Smooth muscle cell (in vitro differentiated cells): ENCODE measurements at regions not wholly inside any gene's neighbourhood (a gene's known extent, or its start where the extent isn't known, plus 50 kb on each side); places are given as distances from the start of the nearest gene placed in this dataset.

Experiments used
- DNase-seq: peaks from one replicate; lab custom pipeline; 2025; ENCODE audit not compliant: unreplicated experiment; lab: John Stamatoyannopoulos, UW
- H2AFZ ChIP-seq: fragments of 200-600 bp; sonication (generic); 2 replicates; pipeline ENCODE4 v1.6.0; 2016; ENCODE audit warnings: antibody characterized with exemption, low read depth, mild to moderate bottlenecking
- H3F3A ChIP-seq: fragments of 200-600 bp; sonication (generic); 2 replicates; pipeline ENCODE4 v1.6.0; 2017; ENCODE audit warnings: antibody characterized with exemption, low read depth
- H3K27ac ChIP-seq: fragments of 200-600 bp; sonication (generic); 2 replicates; pipeline ENCODE4 v1.5.1; 2016; ENCODE audit warnings: low read depth, mild to moderate bottlenecking
- H3K27me3 ChIP-seq: fragments of 200-600 bp; sonication (generic); 2 replicates; pipeline ENCODE4 v1.6.1; 2016; ENCODE audit warnings: low read depth, mild to moderate bottlenecking
- H3K36me3 ChIP-seq: fragments of 200-600 bp; sonication (generic); 2 replicates; pipeline ENCODE4 v1.5.1; 2016; ENCODE audit warnings: low read depth
- H3K4me1 ChIP-seq: fragments of 200-600 bp; sonication (generic); 2 replicates; pipeline ENCODE4 v1.5.1; 2016; ENCODE audit warnings: low read depth
- H3K4me2 ChIP-seq: fragments of 200-600 bp; sonication (generic); 2 replicates; pipeline ENCODE4 v1.6.0; 2016; ENCODE audit warnings: mild to moderate bottlenecking
- H3K4me3 ChIP-seq: fragments of 200-600 bp; sonication (generic); 2 replicates; pipeline ENCODE4 v1.5.1; 2016; ENCODE audit warnings: mild to moderate bottlenecking
- H3K79me2 ChIP-seq: fragments of 200-600 bp; sonication (generic); 2 replicates; pipeline ENCODE4 v1.6.0; 2016; ENCODE audit warnings: low read depth, mild to moderate bottlenecking
- H3K9ac ChIP-seq: fragments of 200-600 bp; sonication (generic); 2 replicates; pipeline ENCODE4 v1.6.0; 2016; ENCODE audit warnings: low read depth
- H3K9me3 ChIP-seq: fragments of 200-600 bp; sonication (generic); replicated peaks from 2 replicates; pipeline ENCODE4 v1.5.1; 2016; ENCODE audit warnings: low read depth
- H4K20me1 ChIP-seq: fragments of 200-600 bp; sonication (generic); 2 replicates; pipeline ENCODE4 v1.6.0; 2016; ENCODE audit warnings: low read depth
- WGBS: methylation state at CpG from one replicate; pipeline ENCODE4 v1.1.7; 2016; ENCODE audit warnings: low lambda C conversion rate; 5-methylcytosine and 5-hydroxymethylcytosine counted together
- TF ChIP-seq, protein P1 (sequence below): fragments of 200-600 bp; sonication (generic); IDR thresholded peaks from 2 replicates; pipeline ENCODE4 v1.5.1; 2017; ENCODE audit warnings: borderline replicate concordance, mild to moderate bottlenecking, antibody characterized with exemption; ENCODE audit not compliant: insufficient read depth, poor library complexity, severe bottlenecking

DNA sequence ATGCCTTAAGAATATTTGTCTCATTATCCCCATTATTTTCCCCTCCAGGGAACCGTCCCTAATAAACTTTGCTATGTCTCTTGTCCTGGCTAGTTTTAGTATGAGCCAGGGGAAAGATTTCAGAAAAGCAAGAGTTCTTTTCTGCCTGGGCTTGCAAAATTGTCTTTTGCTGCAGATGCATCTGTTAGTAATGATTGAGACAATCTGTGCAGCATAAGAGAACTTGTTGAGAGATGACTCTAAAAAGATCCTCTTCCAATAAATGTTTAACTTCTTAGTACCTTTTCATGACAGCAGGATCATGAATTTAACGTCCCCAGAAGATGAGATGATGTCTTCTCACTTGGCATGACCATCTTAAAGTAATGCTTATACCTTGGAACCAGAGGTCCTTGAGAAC lies 172.5 kb upstream of the CREB1 start:
- no peaks in the 10 kb centered on the region for H3K4me1 ChIP-seq
- no peak overlapping the region for H3K27ac ChIP-seq
- 74% methylated on average over 2 of the region's 2 CpGs for WGBS
- no peaks in the 10 kb centered on the region for H3F3A ChIP-seq
- H3K4me3 ChIP-seq: no peak overlapping the region
- H3K4me2 ChIP-seq: no peak overlapping the region
- DNase-seq: no peak
- no peaks in the 10 kb centered on the region for H3K27me3 ChIP-seq
- TF ChIP-seq, protein P1, sequence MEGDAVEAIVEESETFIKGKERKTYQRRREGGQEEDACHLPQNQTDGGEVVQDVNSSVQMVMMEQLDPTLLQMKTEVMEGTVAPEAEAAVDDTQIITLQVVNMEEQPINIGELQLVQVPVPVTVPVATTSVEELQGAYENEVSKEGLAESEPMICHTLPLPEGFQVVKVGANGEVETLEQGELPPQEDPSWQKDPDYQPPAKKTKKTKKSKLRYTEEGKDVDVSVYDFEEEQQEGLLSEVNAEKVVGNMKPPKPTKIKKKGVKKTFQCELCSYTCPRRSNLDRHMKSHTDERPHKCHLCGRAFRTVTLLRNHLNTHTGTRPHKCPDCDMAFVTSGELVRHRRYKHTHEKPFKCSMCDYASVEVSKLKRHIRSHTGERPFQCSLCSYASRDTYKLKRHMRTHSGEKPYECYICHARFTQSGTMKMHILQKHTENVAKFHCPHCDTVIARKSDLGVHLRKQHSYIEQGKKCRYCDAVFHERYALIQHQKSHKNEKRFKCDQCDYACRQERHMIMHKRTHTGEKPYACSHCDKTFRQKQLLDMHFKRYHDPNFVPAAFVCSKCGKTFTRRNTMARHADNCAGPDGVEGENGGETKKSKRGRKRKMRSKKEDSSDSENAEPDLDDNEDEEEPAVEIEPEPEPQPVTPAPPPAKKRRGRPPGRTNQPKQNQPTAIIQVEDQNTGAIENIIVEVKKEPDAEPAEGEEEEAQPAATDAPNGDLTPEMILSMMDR: no peak
- H3K79me2 ChIP-seq: no peaks in the 10 kb centered on the region
- H3K9me3 ChIP-seq: no peaks in the 10 kb centered on the region
- H3K9ac ChIP-seq: no peak overlapping the region
- no peaks in the 10 kb centered on the region for H4K20me1 ChIP-seq
- no peaks in the 10 kb centered on the region for H3K36me3 ChIP-seq
- no peak overlapping the region for H2AFZ ChIP-seq

DNA sequence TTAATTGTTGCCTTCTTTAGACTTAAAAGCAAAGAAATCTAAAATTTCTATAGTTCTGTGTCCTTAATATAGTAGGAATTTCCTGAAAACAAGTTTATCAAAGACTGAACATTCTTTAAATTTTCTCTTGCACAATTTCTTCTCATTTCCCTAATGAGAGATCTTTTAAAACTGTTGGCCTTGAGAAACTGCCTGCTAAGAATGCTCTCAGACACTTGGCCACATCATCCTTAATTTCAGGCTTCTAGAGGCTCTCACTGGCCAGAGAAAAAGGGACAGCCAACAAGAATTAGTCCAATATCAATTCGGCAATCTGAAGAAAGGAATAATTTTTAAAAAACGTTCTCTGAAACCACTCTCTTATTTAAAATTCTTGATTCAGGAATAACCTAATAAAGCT lies 167.0 kb upstream of the CREB1 start:
- Histone ChIP-seq H3K9ac (no peak overlapping the region), H3K36me3 (no peaks in the 10 kb centered on the region), H3K4me2 (no peak overlapping the region), H3K4me1 (no peaks in the 10 kb centered on the region), H4K20me1 (no peaks in the 10 kb centered on the region), H3F3A (no peaks in the 10 kb centered on the region), H2AFZ (no peak overlapping the region), H3K27ac (no peak overlapping the region), H3K9me3 (no peaks in the 10 kb centered on the region), H3K79me2 (no peaks in the 10 kb centered on the region), H3K27me3 (no peaks in the 10 kb centered on the region), H3K4me3 (no peak overlapping the region)
- WGBS: 86% methylated on average over 2 of the region's 2 CpGs
- no peak for DNase-seq
- TF ChIP-seq, protein P1: no peak

DNA sequence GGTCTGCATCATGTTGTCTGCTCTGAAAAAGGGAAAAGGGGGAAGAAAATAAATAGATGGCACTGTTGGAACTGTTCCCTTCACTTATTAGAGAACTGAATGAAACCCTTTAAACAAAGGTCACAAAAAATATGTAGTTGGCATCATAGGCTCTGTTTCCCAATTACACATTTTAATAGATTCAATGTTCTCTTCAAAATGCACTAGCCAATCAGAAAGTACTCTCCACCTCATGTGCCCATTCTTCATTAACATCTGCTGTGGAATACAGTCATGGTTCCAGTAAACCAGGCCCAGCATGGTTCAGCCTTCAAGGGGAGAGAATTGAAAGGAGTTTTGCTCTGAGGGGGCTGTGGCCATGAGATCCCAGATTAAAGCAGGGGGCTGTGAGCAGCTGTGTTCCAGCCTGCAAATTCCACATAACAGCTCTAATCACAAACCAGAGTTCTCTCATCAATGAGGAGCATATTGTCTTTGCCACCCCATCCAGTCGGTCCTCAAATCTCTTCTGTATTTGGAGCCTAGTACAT lies 165.9 kb upstream of the CREB1 start:
- Histone ChIP-seq H4K20me1 (no peaks in the 10 kb centered on the region), H3F3A (no peaks in the 10 kb centered on the region), H3K27me3 (no peaks in the 10 kb centered on the region), H3K4me2 (no peak overlapping the region), H3K79me2 (no peaks in the 10 kb centered on the region), H3K36me3 (no peaks in the 10 kb centered on the region), H3K9ac (no peak overlapping the region), H3K9me3 (no peaks in the 10 kb centered on the region), H3K4me1 (no peaks in the 10 kb centered on the region), H3K4me3 (no peak overlapping the region), H3K27ac (no peak overlapping the region), H2AFZ (no peak overlapping the region)
- no peak for DNase-seq
- WGBS: 100% methylated on average over 1 of the region's 1 CpG
- TF ChIP-seq, protein P1: no peak

DNA sequence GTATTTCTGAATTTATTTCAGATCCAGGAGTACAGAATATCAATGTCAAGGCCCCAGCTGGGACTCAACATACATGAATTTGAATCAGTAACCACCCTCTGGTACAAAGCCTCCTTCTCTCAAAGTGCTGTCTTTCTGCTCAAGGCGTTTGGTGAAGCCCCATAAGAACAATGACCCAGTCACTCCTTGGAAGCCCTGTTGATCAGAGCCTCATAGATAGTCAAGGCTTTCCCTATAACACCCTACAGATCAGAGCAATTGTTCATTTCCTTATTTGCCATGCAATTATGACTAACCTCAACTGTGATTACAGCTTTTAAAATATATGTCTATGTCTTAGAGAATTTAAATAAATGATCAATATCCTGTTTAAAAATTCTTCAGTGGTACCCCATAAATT lies 159.1 kb upstream of the CREB1 start:
- Histone ChIP-seq H3K79me2 (no peaks in the 10 kb centered on the region), H3K4me3 (no peak overlapping the region), H3K4me1 (no peaks in the 10 kb centered on the region), H3K9ac (no peak overlapping the region), H3K4me2 (no peak overlapping the region), H4K20me1 (no peaks in the 10 kb centered on the region), H3F3A (no peaks in the 10 kb centered on the region), H3K36me3 (no peaks in the 10 kb centered on the region), H3K27me3 (no peaks in the 10 kb centered on the region), H2AFZ (no peak overlapping the region), H3K27ac (no peak overlapping the region), H3K9me3 (no peaks in the 10 kb centered on the region)
- TF ChIP-seq, protein P1: no peak
- DNase-seq: no peak
- 73% methylated on average over 1 of the region's 1 CpG for WGBS
